Colonic mucosa (tissue), 4 donors: ENCODE measurements at regions not wholly inside any gene's neighbourhood (a gene's known extent, or its start where the extent isn't known, plus 50 kb on each side); places are given as distances from the start of the nearest gene placed in this dataset.
A peak's percentile ranks its signal among the peaks of the same experiment; 100 is the strongest.
"Not testable (repeated sequence)": the region's sequence is repeated elsewhere in the genome, so short reads cannot be mapped to it uniquely, and the experiment has no call there.

ENCODE experiments used
- DNase-seq: peaks from one replicate; pipeline ENCODE4 v3.0.0-alpha.2; 2020
- H3K27ac ChIP-seq: fragments of 200-600 bp; one replicate; pipeline ENCODE4 v1.8.0; 2021
- H3K27me3 ChIP-seq: fragments of 200-600 bp; one replicate; pipeline ENCODE4 v1.8.0; 2021
- H3K36me3 ChIP-seq: fragments of 200-600 bp; one replicate; pipeline ENCODE4 v1.8.0; 2021
- H3K4me1 ChIP-seq: fragments of 200-600 bp; one replicate; pipeline ENCODE4 v1.8.0; 2021; ENCODE audit warnings: mild to moderate bottlenecking
- H3K4me3 ChIP-seq: fragments of 200-600 bp; one replicate; pipeline ENCODE4 v1.8.0; 2021
- H3K9ac ChIP-seq, 2 donors: one replicate each; pipeline ENCODE4 v1.7.0; 2013; ENCODE audit warnings: control low read depth in 2 of 2, low read depth in 2 of 2, low read length in 2 of 2
- H3K9me3 ChIP-seq: fragments of 200-600 bp; one replicate; pipeline ENCODE4 v1.8.0; 2021
- CTCF ChIP-seq: fragments of 200-600 bp; IDR thresholded peaks from one replicate; pipeline ENCODE4 v1.8.0; 2022; ENCODE audit warnings: antibody characterized with exemption, mild to moderate bottlenecking
- intact Hi-C: fragments of 100-400 bp; cut with DNase I; formaldehyde crosslinking; loops from one replicate; pipeline ENCODE4 v1.14.1; 2022
- donor health status: healthy.
- donor health status: DM: no; HTN: no; CAD: no.
- donor health status: DM: no; HTN: no; CAD: no.

GRCh38 chr4:32689518-32689917 lies 1969.3 kb downstream of the PCDH7 start:
- Histone ChIP-seq H3K27ac (no peak overlapping the region), H3K27me3 (no peaks in the 10 kb centered on the region), H3K36me3 (no peaks in the 10 kb centered on the region), H3K4me3 (no peak overlapping the region), H3K9me3 (no peaks in the 10 kb centered on the region), H3K9ac (no peak overlapping the region), H3K4me1 (no peaks in the 10 kb centered on the region)
- intact Hi-C loops, result no loop called here
- DNase-seq, result no peak
- TF ChIP-seq CTCF, result no peak

GRCh38 chr4:32697281-32697814 lies 1977.2 kb downstream of the PCDH7 start:
- intact Hi-C loops, result no loop called here
- Histone ChIP-seq H3K9me3 (no peaks in the 10 kb centered on the region), H3K4me3 (no peak overlapping the region), H3K4me1 (no peaks in the 10 kb centered on the region), H3K9ac (no peak overlapping the region), H3K27me3 (no peaks in the 10 kb centered on the region), H3K36me3 (no peaks in the 10 kb centered on the region), H3K27ac (no peak overlapping the region)
- no peak for DNase-seq
- TF ChIP-seq CTCF, result no peak

- peak; percentile 18 for DNase-seq
- Histone ChIP-seq H3K27ac (no peak overlapping the region), H3K4me3 (no peak overlapping the region), H3K4me1 (no peaks in the 10 kb centered on the region), H3K36me3 (no peaks in the 10 kb centered on the region), H3K27me3 (no peaks in the 10 kb centered on the region), H3K9ac (no peak overlapping the region), H3K9me3 (no peaks in the 10 kb centered on the region)
- intact Hi-C loops, result no loop called here
- no peak for TF ChIP-seq CTCF
Observed at GRCh38 chr4:32700838-32701237, 1980.7 kb downstream of the PCDH7 start.

- Histone ChIP-seq H3K4me3 (no peak overlapping the region), H3K27me3 (no peaks in the 10 kb centered on the region), H3K9me3 (no peaks in the 10 kb centered on the region), H3K27ac (no peak overlapping the region), H3K9ac (no peak overlapping the region), H3K4me1 (no peaks in the 10 kb centered on the region), H3K36me3 (no peaks in the 10 kb centered on the region)
- TF ChIP-seq CTCF, result no peak
- intact Hi-C loops, result no loop called here
- no peak for DNase-seq
Observed at GRCh38 chr4:32706893-32707292, 1986.7 kb downstream of the PCDH7 start.

GRCh38 chr4:32716090-32716620 lies 1996.0 kb downstream of the PCDH7 start:
- H3K4me1 ChIP-seq, H3K9me3 ChIP-seq, H3K9ac ChIP-seq, H3K27me3 ChIP-seq, DNase-seq, H3K36me3 ChIP-seq, H3K27ac ChIP-seq, intact Hi-C loops, H3K4me3 ChIP-seq: not testable (repeated sequence)

- H3K27me3 ChIP-seq, result no peaks in the 10 kb centered on the region
- no peaks in the 10 kb centered on the region for H3K4me1 ChIP-seq
- no peak overlapping the region for H3K9ac ChIP-seq
- no peaks in the 10 kb centered on the region for H3K9me3 ChIP-seq
- no peaks in the 10 kb centered on the region for H3K36me3 ChIP-seq
- DNase-seq, result no peak
- H3K27ac ChIP-seq, result no peak overlapping the region
- no peak for TF ChIP-seq CTCF
- no peak overlapping the region for H3K4me3 ChIP-seq
- intact Hi-C loops, result no loop called here
Observed at GRCh38 chr4:32735856-32736590, 2015.9 kb downstream of the PCDH7 start.
